SK-N-SH (cell line): ENCODE measurements at regions not wholly inside any gene's neighbourhood (a gene's known extent, or its start where the extent isn't known, plus 50 kb on each side); places are given as distances from the start of the nearest gene placed in this dataset.
A peak's percentile ranks its signal among the peaks of the same experiment; 100 is the strongest.

Experiments used
- CTCF ChIA-PET: fragments of 300-600, 350-600 bp; formaldehyde crosslinking; extraction: SDS; loops from one replicate; lab custom pipeline; 2021; lab: Yijun Ruan, JAX
- POLR2A ChIA-PET: fragments of 350-600 bp; sonication (Branson Sonifier 250); formaldehyde crosslinking; extraction: SDS; loops from one replicate; lab custom pipeline; 2020; ENCODE audit warnings: antibody characterized with exemption, inconsistent platforms; lab: Yijun Ruan, JAX
- DNase-seq: peaks from one replicate; pipeline ENCODE4 v3.0.0; 2012
- H2AFZ ChIP-seq: fragments of 200-600 bp; sonication (generic); 2 replicates; pipeline ENCODE4 v1.8.1; 2016; ENCODE audit warnings: antibody characterized with exemption, mild to moderate bottlenecking, low read depth
- H3F3A ChIP-seq: fragments of 200-600 bp; sonication (generic); replicated peaks from 2 replicates; pipeline ENCODE3; 2016; ENCODE audit warnings: antibody characterized with exemption, mild to moderate bottlenecking; ENCODE audit not compliant: insufficient read depth
- H3K27ac ChIP-seq, 2 experiments: fragments of 200-500 bp in 1 of 2; fragments of 200-600 bp in 1 of 2; sonication (Bioruptor generic) in 1 of 2; sonication (generic), shearing (Covaris generic) in 1 of 2; 2 replicates each; pipeline versions ENCODE4 v1.5.1 to v1.6.1; 2014 to 2016; ENCODE audit warnings: low read depth in 2 of 2, inconsistent platforms in 1 of 2, low read length in 1 of 2, mild to moderate bottlenecking in 1 of 2, mixed read lengths in 1 of 2
- H3K27me3 ChIP-seq: fragments of 200-600 bp; sonication (generic), shearing (Covaris generic); 2 replicates; pipeline ENCODE4 v1.6.1; 2016; ENCODE audit warnings: mixed run types; ENCODE audit not compliant: insufficient read depth
- H3K36me3 ChIP-seq, 2 experiments: fragments of 200-500 bp in 1 of 2; fragments of 200-600 bp in 1 of 2; sonication (Bioruptor generic) in 1 of 2; sonication (generic) in 1 of 2; replicated peaks in 1 of 2; 2 replicates each; pipeline versions ENCODE3 to v1.5.1; 2014 to 2016; ENCODE audit warnings: low read length in 1 of 2, mild to moderate bottlenecking in 1 of 2; ENCODE audit not compliant: insufficient read depth in 2 of 2, control insufficient read depth in 1 of 2
- H3K4me1 ChIP-seq, 2 experiments: fragments of 200-500 bp in 1 of 2; fragments of 200-600 bp in 1 of 2; sonication (Bioruptor generic) in 1 of 2; sonication (generic), shearing (Covaris generic) in 1 of 2; 2 replicates each; pipeline versions ENCODE4 v1.5.1 to v1.6.1; 2014 to 2016; ENCODE audit warnings: low read depth in 1 of 2, low read length in 1 of 2, mixed run types in 1 of 2; ENCODE audit not compliant: insufficient read depth in 2 of 2, control insufficient read depth in 1 of 2
- H3K4me2 ChIP-seq: fragments of 200-600 bp; sonication (generic), shearing (Covaris generic); 2 replicates; pipeline ENCODE4 v1.6.1; 2017; ENCODE audit warnings: mixed run types
- H3K4me3 ChIP-seq, 2 experiments: fragments of 200-500 bp in 1 of 2; fragments of 200-600 bp in 1 of 2; sonication (Bioruptor generic) in 1 of 2; sonication (generic), shearing (Covaris generic) in 1 of 2; 2 replicates each; pipeline versions ENCODE4 v1.5.1 to v1.8.1; 2014 to 2016; ENCODE audit warnings: low read depth in 2 of 2, inconsistent platforms in 1 of 2, low read length in 1 of 2, mild to moderate bottlenecking in 1 of 2, mixed read lengths in 1 of 2, moderate library complexity in 1 of 2
- H3K79me2 ChIP-seq: fragments of 200-600 bp; sonication (generic); 2 replicates; pipeline ENCODE4 v1.8.1; 2017; ENCODE audit warnings: mild to moderate bottlenecking; ENCODE audit not compliant: insufficient read depth
- H3K9ac ChIP-seq: fragments of 200-600 bp; sonication (generic); 2 replicates; pipeline ENCODE4 v1.6.1; 2017; ENCODE audit warnings: mixed run types
- H3K9me2 ChIP-seq: fragments of 200-600 bp; sonication (generic); 2 replicates; pipeline ENCODE4 v1.6.1; 2017; ENCODE audit warnings: mixed run types
- H3K9me3 ChIP-seq: fragments of 200-600 bp; sonication (generic); 2 replicates; pipeline ENCODE4 v1.6.1; 2017; ENCODE audit warnings: mixed run types, mild to moderate bottlenecking, moderate library complexity
- H4K20me1 ChIP-seq: fragments of 200-600 bp; sonication (generic); 2 replicates; pipeline ENCODE4 v1.6.1; 2017; ENCODE audit warnings: mild to moderate bottlenecking, mixed run types; ENCODE audit not compliant: insufficient read depth
- FOSL2 ChIP-seq: IDR thresholded peaks from 2 replicates; pipeline ENCODE4 v1.4.0; 2012; ENCODE audit warnings: low read depth, mild to moderate bottlenecking, moderate library complexity, borderline replicate concordance
- FOXM1 ChIP-seq: IDR thresholded peaks from 2 replicates; pipeline ENCODE4 v1.4.0; 2012; ENCODE audit warnings: low read depth, mild to moderate bottlenecking
- GABPA ChIP-seq: IDR thresholded peaks from 2 replicates; pipeline ENCODE4 v1.4.0; 2012; ENCODE audit warnings: low read depth, mild to moderate bottlenecking
- IRF3 ChIP-seq: fragments of 150-350 bp; IDR thresholded peaks from 2 replicates; pipeline ENCODE4 v1.6.1; 2016; ENCODE audit warnings: mild to moderate bottlenecking, low read depth, low read length
- JUND ChIP-seq: IDR thresholded peaks from 2 replicates; pipeline ENCODE4 v1.4.0; 2012
- MAX ChIP-seq: IDR thresholded peaks from 2 replicates; pipeline ENCODE4 v1.4.0; 2012; ENCODE audit warnings: low read depth
- MEF2A ChIP-seq: IDR thresholded peaks from 2 replicates; pipeline ENCODE4 v1.4.0; 2012; ENCODE audit warnings: low read depth, borderline replicate concordance
- RAD21 ChIP-seq: IDR thresholded peaks from 2 replicates; pipeline ENCODE4 v1.6.1; 2012; ENCODE audit warnings: mild to moderate bottlenecking, low read length
- RXRA ChIP-seq: IDR thresholded peaks from 2 replicates; pipeline ENCODE4 v1.4.0; 2012; ENCODE audit warnings: low read depth, mild to moderate bottlenecking, borderline replicate concordance
- SIN3A ChIP-seq: IDR thresholded peaks from 2 replicates; pipeline ENCODE4 v1.6.1; 2012; ENCODE audit warnings: low read depth, mild to moderate bottlenecking, low read length, moderate library complexity, borderline replicate concordance
- TAF1 ChIP-seq: IDR thresholded peaks from 2 replicates; pipeline ENCODE4 v1.6.1; 2012; ENCODE audit warnings: low read depth, mild to moderate bottlenecking, low read length, moderate library complexity, borderline replicate concordance
- USF1 ChIP-seq: IDR thresholded peaks from 2 replicates; pipeline ENCODE4 v1.4.0; 2012; ENCODE audit warnings: low read depth, borderline replicate concordance
- YY1 ChIP-seq: IDR thresholded peaks from 2 replicates; pipeline ENCODE4 v1.4.0; 2012; ENCODE audit warnings: low read depth, mild to moderate bottlenecking
- ZBTB33 ChIP-seq: IDR thresholded peaks from 2 replicates; pipeline ENCODE4 v1.4.0; 2012; ENCODE audit warnings: low read depth, borderline replicate concordance
- WGBS: methylation state at CpG from one replicate; pipeline ENCODE4 v1.1.6; 2017; ENCODE audit warnings: low lambda C conversion rate; 5-methylcytosine and 5-hydroxymethylcytosine counted together

GRCh38 chr10:60480865-60481563, 91.3 kb upstream of the ANK3 start (continued):
- TF ChIP-seq IRF3 (no peak), MEF2A (0 out of 2 replicates have a peak, but pooled peaks have one; percentile 27), JUND (peak; percentile 84), FOSL2 (peak; percentile 81)

GRCh38 chr10:60479305-60480020, 89.8 kb upstream of the ANK3 start:
- ChIA-PET CTCF (interaction anchor here (1.1 kb wide), 1 partner anchor 10 kb away, joined by 3 read pairs; no protein-coding TSS in a partner anchor), POLR2A (no interaction called here)
- Histone ChIP-seq H3K4me2 (0 out of 2 replicates have a peak overlapping the region, but pooled peaks have one; percentile 45), H3K4me1 (peaks cover 4 to 36% of the 10 kb centered on the region in 2 experiments), H2AFZ (no peak overlapping the region), H3K27me3 (no peaks in the 10 kb centered on the region), H3K9me2 (no peaks in the 10 kb centered on the region), H3K27ac (peak overlapping the region in 1 of 2 experiments; percentile 76; a peak in 3 of 4 replicates), H3K9me3 (no peaks in the 10 kb centered on the region), H3K9ac (no peak overlapping the region), H4K20me1 (no peaks in the 10 kb centered on the region), H3F3A (peaks cover 20% of the 10 kb centered on the region), H3K79me2 (no peaks in the 10 kb centered on the region), H3K4me3 (no peak overlapping the region), H3K36me3 (no peaks in the 10 kb centered on the region)
- WGBS, result 77% methylated on average over 4 of the region's 4 CpGs
- TF ChIP-seq TAF1 (no peak), YY1 (no peak), MEF2A (no peak), ZBTB33 (no peak), RAD21 (no peak), FOXM1 (no peak), GABPA (no peak), USF1 (no peak), IRF3 (no peak), JUND (no peak), RXRA (no peak), MAX (no peak), SIN3A (no peak)
- DNase-seq, result no peak
